H9 (cell line): ENCODE measurements at regions not wholly inside any gene's neighbourhood (a gene's known extent, or its start where the extent isn't known, plus 50 kb on each side); places are given as distances from the start of the nearest gene placed in this dataset.

Source experiments
- DNase-seq: peaks from one replicate; pipeline ENCODE4 v3.0.0-alpha.2; 2017
- H2AFZ ChIP-seq: one replicate; pipeline ENCODE4 v1.6.1; 2013; ENCODE audit warnings: mild to moderate bottlenecking, low read length, control low read depth, moderate library complexity
- H2AK5ac ChIP-seq: 2 replicates; pipeline ENCODE4 v1.6.1; 2013; ENCODE audit warnings: low read length, control low read depth, mixed read lengths; ENCODE audit not compliant: insufficient read length
- H2BK120ac ChIP-seq: one replicate; pipeline ENCODE4 v1.6.1; 2013; ENCODE audit warnings: low read depth, mild to moderate bottlenecking, low read length, control low read depth, inconsistent platforms; ENCODE audit not compliant: poor library complexity, severe bottlenecking
- H2BK12ac ChIP-seq: 2 replicates; pipeline ENCODE4 v1.6.1; 2013; ENCODE audit warnings: low read length, control low read depth, mixed read lengths, low read depth; ENCODE audit not compliant: insufficient read length
- H2BK15ac ChIP-seq: 2 replicates; pipeline ENCODE4 v1.6.1; 2013; ENCODE audit warnings: low read depth, low read length, control low read depth
- H2BK20ac ChIP-seq: one replicate; pipeline ENCODE4 v1.6.1; 2013; ENCODE audit warnings: low read depth, mild to moderate bottlenecking, low read length, control low read depth, inconsistent platforms; ENCODE audit not compliant: poor library complexity, severe bottlenecking
- H2BK5ac ChIP-seq: 2 replicates; pipeline ENCODE4 v1.6.1; 2013; ENCODE audit warnings: low read length, control low read depth, mixed read lengths; ENCODE audit not compliant: insufficient read length
- H3K14ac ChIP-seq: 2 replicates; pipeline ENCODE4 v1.6.1; 2013; ENCODE audit warnings: low read length, control low read depth; ENCODE audit not compliant: insufficient read depth
- H3K18ac ChIP-seq: 2 replicates; pipeline ENCODE4 v1.6.1; 2013; ENCODE audit warnings: low read depth, mild to moderate bottlenecking, mixed read lengths, low read length, control low read depth; ENCODE audit not compliant: insufficient read length
- H3K23ac ChIP-seq: 2 replicates; pipeline ENCODE4 v1.6.1; 2013; ENCODE audit warnings: low read length, control low read depth, mixed read lengths, low read depth; ENCODE audit not compliant: insufficient read length
- H3K23me2 ChIP-seq: 2 replicates; pipeline ENCODE4 v1.6.1; 2013; ENCODE audit warnings: low read depth, mild to moderate bottlenecking, mixed read lengths, low read length, control low read depth; ENCODE audit not compliant: insufficient read length, poor library complexity, severe bottlenecking
- H3K27ac ChIP-seq: 2 replicates; pipeline ENCODE4 v1.5.1; 2013; ENCODE audit warnings: low read length, control low read depth, mixed read lengths, low read depth; ENCODE audit not compliant: insufficient read length
- H3K27me3 ChIP-seq: 2 replicates; pipeline ENCODE4 v1.6.1; 2013; ENCODE audit warnings: low read length, control low read depth, inconsistent platforms; ENCODE audit not compliant: insufficient read depth
- H3K4ac ChIP-seq: 2 replicates; pipeline ENCODE4 v1.6.1; 2013; ENCODE audit warnings: low read depth, mild to moderate bottlenecking, control low read depth, inconsistent platforms, low read length, moderate library complexity
- H3K4me1 ChIP-seq: 2 replicates; pipeline ENCODE4 v1.6.1; 2013; ENCODE audit warnings: low read length, control low read depth, inconsistent platforms; ENCODE audit not compliant: insufficient read depth
- H3K4me2 ChIP-seq: 2 replicates; pipeline ENCODE4 v1.6.1; 2013; ENCODE audit warnings: low read length, control low read depth, mixed read lengths; ENCODE audit not compliant: insufficient read length, insufficient read depth
- H3K56ac ChIP-seq: 2 replicates; pipeline ENCODE4 v1.6.1; 2013; ENCODE audit warnings: low read depth, mild to moderate bottlenecking, mixed read lengths, low read length, control low read depth; ENCODE audit not compliant: insufficient read length
- H3K79me1 ChIP-seq: 2 replicates; pipeline ENCODE4 v1.6.1; 2013; ENCODE audit warnings: low read depth, mild to moderate bottlenecking, moderate library complexity, low read length, control low read depth, inconsistent platforms; ENCODE audit not compliant: insufficient read depth, poor library complexity, severe bottlenecking
- H3K79me2 ChIP-seq: 2 replicates; pipeline ENCODE4 v1.6.1; 2013; ENCODE audit warnings: low read length, control low read depth, inconsistent platforms; ENCODE audit not compliant: insufficient read depth
- H3K9ac ChIP-seq: 2 replicates; pipeline ENCODE4 v1.6.1; 2013; ENCODE audit warnings: low read length, control low read depth, mixed read lengths; ENCODE audit not compliant: insufficient read length; ENCODE audit errors: extremely low read depth
- H3K9me3 ChIP-seq: one replicate; pipeline ENCODE4 v1.6.1; 2013; ENCODE audit warnings: low read depth, low read length, inconsistent platforms; ENCODE audit not compliant: control insufficient read depth
- H3T11ph ChIP-seq: one replicate; pipeline ENCODE4 v1.6.1; 2013; ENCODE audit warnings: mild to moderate bottlenecking, low read length, control low read depth, inconsistent platforms
- H4K20me1 ChIP-seq: one replicate; pipeline ENCODE4 v1.6.1; 2013; ENCODE audit not compliant: control insufficient read depth, insufficient read length, insufficient read depth
- H4K5ac ChIP-seq: 2 replicates; pipeline ENCODE4 v1.6.1; 2013; ENCODE audit warnings: low read depth, mild to moderate bottlenecking, mixed read lengths, low read length, control low read depth; ENCODE audit not compliant: insufficient read length
- H4K8ac ChIP-seq: replicated peaks from 2 replicates; pipeline ENCODE4 v1.6.1; 2013; ENCODE audit warnings: low read length, control low read depth, mixed read lengths, low read depth; ENCODE audit not compliant: insufficient read length
- H4K91ac ChIP-seq: 2 replicates; pipeline ENCODE4 v1.6.1; 2013; ENCODE audit warnings: low read depth, mild to moderate bottlenecking, moderate library complexity, mixed read lengths, low read length, control low read depth; ENCODE audit not compliant: insufficient read length
- H3K27ac Mint-ChIP-seq, 3 experiments: 2 replicates in 2 of 3; 3 replicates in 1 of 3; pipeline ENCODE4 v1.8.0; 2020 to 2021; ENCODE audit warnings: mixed read lengths in 3 of 3, mild to moderate bottlenecking in 1 of 3, moderate library complexity in 1 of 3
- H3K27me3 Mint-ChIP-seq: 2 replicates; pipeline ENCODE4 v1.8.0; 2021; ENCODE audit warnings: low read depth, mild to moderate bottlenecking, moderate library complexity, mixed read lengths
- H3K36me3 Mint-ChIP-seq, 3 experiments: 2 replicates in 2 of 3; 3 replicates in 1 of 3; pipeline ENCODE4 v1.8.0; 2020 to 2021; ENCODE audit warnings: low read depth in 3 of 3, mixed read lengths in 3 of 3; ENCODE audit not compliant: insufficient read depth in 1 of 3
- H3K4me1 Mint-ChIP-seq, 2 experiments: 2 replicates each; pipeline ENCODE4 v1.8.0; 2020; ENCODE audit warnings: mixed read lengths in 2 of 2
- H3K4me3 Mint-ChIP-seq, 2 experiments: 2 replicates in 1 of 2; 3 replicates in 1 of 2; pipeline ENCODE4 v1.8.0; 2020 to 2021; ENCODE audit warnings: mild to moderate bottlenecking in 2 of 2, mixed read lengths in 2 of 2, moderate library complexity in 1 of 2
- H3K9me3 Mint-ChIP-seq, 2 experiments: 2 replicates in 1 of 2; 3 replicates in 1 of 2; pipeline ENCODE4 v1.8.0; 2020; ENCODE audit warnings: mild to moderate bottlenecking in 2 of 2, mixed read lengths in 2 of 2, moderate library complexity in 1 of 2
- WGBS: extraction: QIAGEN DNeasy Blood & Tissue Kit; methylation state at CpG from one replicate; pipeline ENCODE4 v1.1.7; 2013; ENCODE audit warnings: missing lambda C conversion rate, low lambda C conversion rate, mixed read lengths; ENCODE audit not compliant: insufficient read length; ENCODE audit errors: extremely low coverage; 5-methylcytosine and 5-hydroxymethylcytosine counted together
- TF ChIP-seq, protein P1 (sequence below): fragments of 200-600 bp; sonication (generic); conservative IDR thresholded peaks from 3 replicates; pipeline ENCODE4 v1.8.0; 2021; ENCODE audit warnings: antibody characterized with exemption, mild to moderate bottlenecking

- peaks cover 14 to 21% of the 10 kb centered on the region in 2 experiments for H3K9me3 Mint-ChIP-seq
- H3K23ac ChIP-seq, result no peak overlapping the region
- no peak for DNase-seq
- no peak overlapping the region for H2BK15ac ChIP-seq
- H3K4me2 ChIP-seq, result no peak overlapping the region
- no peak overlapping the region for H4K91ac ChIP-seq
- H3K14ac ChIP-seq, result no peak overlapping the region
- no peaks in the 10 kb centered on the region for H3K23me2 ChIP-seq
- H3K4ac ChIP-seq, result no peak overlapping the region
- no peak overlapping the region for H4K8ac ChIP-seq
- peaks cover 26 to 31% of the 10 kb centered on the region in 2 experiments for H3K4me1 Mint-ChIP-seq
- H3K4me1 ChIP-seq, result peaks cover 4% of the 10 kb centered on the region
- no peak overlapping the region for H2BK5ac ChIP-seq
- peaks cover 0 to 24% (median 21%) of the 10 kb centered on the region in 3 experiments; a peak in 6 of 7 replicates for H3K36me3 Mint-ChIP-seq
- no peak overlapping the region for H4K5ac ChIP-seq
- no peak overlapping the region for H2BK20ac ChIP-seq
- no peak overlapping the region for H3K18ac ChIP-seq
- WGBS, result no CpG with 5 or more reads among the region's 1 CpG
- no peaks in the 10 kb centered on the region for H4K20me1 ChIP-seq
- H3K9ac ChIP-seq, result no peak overlapping the region
- no peaks in the 10 kb centered on the region for H3K27me3 ChIP-seq
- H3K79me1 ChIP-seq, result no peaks in the 10 kb centered on the region
- no peaks in the 10 kb centered on the region for H3K79me2 ChIP-seq
- no peak overlapping the region for H3K27ac Mint-ChIP-seq
- peaks cover 5% of the 10 kb centered on the region for H3K9me3 ChIP-seq
- TF ChIP-seq, protein P1, sequence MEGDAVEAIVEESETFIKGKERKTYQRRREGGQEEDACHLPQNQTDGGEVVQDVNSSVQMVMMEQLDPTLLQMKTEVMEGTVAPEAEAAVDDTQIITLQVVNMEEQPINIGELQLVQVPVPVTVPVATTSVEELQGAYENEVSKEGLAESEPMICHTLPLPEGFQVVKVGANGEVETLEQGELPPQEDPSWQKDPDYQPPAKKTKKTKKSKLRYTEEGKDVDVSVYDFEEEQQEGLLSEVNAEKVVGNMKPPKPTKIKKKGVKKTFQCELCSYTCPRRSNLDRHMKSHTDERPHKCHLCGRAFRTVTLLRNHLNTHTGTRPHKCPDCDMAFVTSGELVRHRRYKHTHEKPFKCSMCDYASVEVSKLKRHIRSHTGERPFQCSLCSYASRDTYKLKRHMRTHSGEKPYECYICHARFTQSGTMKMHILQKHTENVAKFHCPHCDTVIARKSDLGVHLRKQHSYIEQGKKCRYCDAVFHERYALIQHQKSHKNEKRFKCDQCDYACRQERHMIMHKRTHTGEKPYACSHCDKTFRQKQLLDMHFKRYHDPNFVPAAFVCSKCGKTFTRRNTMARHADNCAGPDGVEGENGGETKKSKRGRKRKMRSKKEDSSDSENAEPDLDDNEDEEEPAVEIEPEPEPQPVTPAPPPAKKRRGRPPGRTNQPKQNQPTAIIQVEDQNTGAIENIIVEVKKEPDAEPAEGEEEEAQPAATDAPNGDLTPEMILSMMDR, result no peak
- H3K27ac ChIP-seq, result no peak overlapping the region
- no peak overlapping the region for H3K56ac ChIP-seq
- H2BK120ac ChIP-seq, result no peak overlapping the region
- no peaks in the 10 kb centered on the region for H3K27me3 Mint-ChIP-seq
- no peak overlapping the region for H2AFZ ChIP-seq
- no peak overlapping the region for H2AK5ac ChIP-seq
- no peak overlapping the region for H3K4me3 Mint-ChIP-seq
- H2BK12ac ChIP-seq, result no peak overlapping the region
- H3T11ph ChIP-seq, result no peak overlapping the region
Measured at GRCh38 chr14:26938054-26938453, 340.2 kb upstream of the NOVA1 start.
